HK-2 (cell line): ENCODE measurements at regions not wholly inside any gene's neighbourhood (a gene's known extent, or its start where the extent isn't known, plus 50 kb on each side); places are given as distances from the start of the nearest gene placed in this dataset.
"Not testable (repeated sequence)": the region's sequence is repeated elsewhere in the genome, so short reads cannot be mapped to it uniquely, and the experiment has no call there.

Source experiments
- DNase-seq: peaks from one replicate; pipeline ENCODE4 v3.0.0-alpha.2; 2018; ENCODE audit not compliant: unreplicated experiment

DNA sequence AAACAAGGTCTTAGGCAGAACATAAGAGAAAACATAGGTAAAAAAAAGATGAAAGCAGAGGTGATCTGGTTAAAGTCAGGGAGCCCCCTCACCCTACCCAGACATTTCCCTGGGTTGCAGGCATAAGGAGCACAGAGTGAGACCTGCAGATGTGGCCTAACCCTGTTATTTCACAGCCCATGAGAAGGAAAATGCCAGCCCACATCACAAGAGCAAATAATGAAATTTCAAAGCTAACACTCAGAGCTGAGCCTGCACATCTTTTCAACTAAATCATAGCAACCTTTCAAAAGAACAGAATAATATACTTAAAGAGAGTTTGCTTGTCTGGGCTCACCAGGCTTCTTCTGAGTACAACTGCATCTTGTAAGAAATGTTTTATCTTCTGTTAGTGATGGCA lies 295.4 kb downstream of the RPAP3 start:
- no peak for DNase-seq

GRCh38 chr12:47409310-47409987 lies 296.4 kb downstream of the RPAP3 start:
- DNase-seq, result no peak

- DNase-seq, result no peak
These were observed 297.5 kb downstream of the RPAP3 start for GRCh38 chr12:47408171-47408871.

- no peak for DNase-seq
These were observed 298.2 kb downstream of the RPAP3 start for GRCh38 chr12:47407463-47408129.

DNA sequence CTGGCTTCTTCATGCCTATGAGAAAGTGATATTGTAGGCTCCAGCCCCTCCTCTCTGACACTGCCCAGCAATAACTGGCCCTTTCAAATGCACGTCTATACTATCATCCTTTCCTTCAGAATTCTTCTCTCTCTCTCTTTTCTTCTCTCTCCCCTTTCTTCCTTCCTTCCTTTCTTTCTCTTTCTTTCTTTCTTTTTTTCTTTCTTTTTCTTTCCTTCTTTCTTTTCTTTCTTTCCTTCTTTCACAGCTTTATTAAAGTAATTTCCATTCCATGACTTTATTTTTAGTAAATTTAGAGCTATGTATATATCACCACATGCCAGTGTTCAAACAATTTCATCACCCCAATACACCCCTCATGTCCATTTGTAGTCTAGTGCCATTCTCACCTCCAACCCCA lies 302.1 kb downstream of the RPAP3 start:
- no peak for DNase-seq

DNA sequence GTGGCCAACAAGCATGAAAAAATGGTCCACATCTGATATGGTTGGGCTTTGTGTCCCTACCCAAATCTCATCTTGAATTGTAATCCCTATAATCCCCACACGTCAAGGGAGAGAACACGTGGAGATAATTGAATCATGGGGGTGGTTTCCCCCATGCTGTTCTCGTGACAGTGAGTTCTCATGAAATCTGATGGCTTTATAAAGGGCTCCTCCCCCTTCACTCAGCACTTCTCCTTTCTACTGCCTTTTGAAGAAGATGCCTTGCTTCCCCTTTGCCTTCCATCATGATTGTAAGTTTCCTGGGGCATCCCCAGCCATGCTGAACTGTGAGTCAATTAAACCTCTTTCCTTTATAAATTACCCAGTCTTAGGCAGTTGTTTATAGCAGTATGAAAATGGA lies 304.6 kb downstream of the RPAP3 start:
- DNase-seq, result not testable (repeated sequence)

GRCh38 chr12:47400266-47400665 lies 305.6 kb downstream of the RPAP3 start:
- no peak for DNase-seq

GRCh38 chr12:47397664-47398281 lies 308.1 kb downstream of the RPAP3 start:
- DNase-seq, result peak; percentile 56

GRCh38 chr12:47396902-47397663 lies 308.7 kb downstream of the RPAP3 start:
- no peak for DNase-seq

GRCh38 chr12:47394070-47394469 lies 311.8 kb downstream of the RPAP3 start:
- peak; percentile 65 for DNase-seq

DNA sequence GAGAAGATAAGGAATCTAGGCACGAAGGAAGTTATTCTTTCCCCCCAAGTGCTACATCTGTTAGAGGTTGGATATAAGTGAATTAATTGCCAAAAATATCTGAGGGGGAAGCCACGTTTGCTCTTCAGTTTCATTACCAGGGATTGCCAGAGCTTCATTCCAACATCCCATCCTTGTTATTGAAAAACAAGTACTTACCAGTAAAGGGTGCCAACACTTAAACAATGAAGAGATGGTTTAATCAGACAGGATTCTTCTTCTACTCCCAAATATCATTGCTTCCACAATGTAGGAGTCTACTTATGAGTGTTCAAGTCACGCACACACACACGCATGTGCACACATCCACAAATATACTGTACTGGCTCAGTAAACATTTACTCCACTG lies 312.4 kb downstream of the RPAP3 start:
- DNase-seq, result no peak

DNA sequence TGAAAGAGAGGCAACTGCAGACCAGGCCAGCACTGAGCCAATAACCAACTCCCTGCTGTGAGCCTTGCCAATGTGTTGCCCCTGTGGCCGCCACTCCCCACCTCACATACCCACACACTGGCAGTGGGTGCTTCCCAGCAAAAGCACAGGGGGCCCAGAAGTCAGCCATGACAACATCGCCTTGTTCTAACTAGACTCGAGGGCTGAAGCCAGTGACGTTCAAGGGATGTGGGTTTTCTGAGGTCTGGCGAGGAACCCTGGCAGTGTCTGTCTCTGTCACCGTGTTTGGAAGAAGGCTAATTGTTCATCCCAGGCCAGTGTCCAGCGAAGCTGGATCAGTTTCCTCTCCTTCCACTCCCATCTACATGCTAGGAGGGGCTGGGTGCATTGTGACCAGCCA lies 311.8 kb upstream of the AMIGO2 start:
- no peak for DNase-seq

DNA sequence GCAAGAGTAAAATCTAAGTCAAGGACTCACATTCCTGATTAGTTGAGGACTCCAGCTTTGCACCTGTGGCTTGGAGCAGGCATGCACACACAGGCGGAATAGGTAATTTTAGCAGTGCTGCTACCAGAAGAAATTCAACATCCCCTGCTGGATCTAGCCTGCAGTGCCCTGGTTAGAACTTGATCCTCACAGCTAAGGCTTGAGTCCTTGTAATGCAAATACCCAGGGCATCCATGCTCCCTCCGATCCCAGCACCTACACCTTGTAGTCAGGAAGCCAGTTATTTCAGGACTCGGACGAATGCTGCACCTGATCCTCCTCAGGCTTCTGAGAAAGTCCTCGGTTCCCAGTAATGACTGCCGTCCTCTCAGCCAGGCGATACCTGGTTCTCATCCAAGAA lies 309.0 kb upstream of the AMIGO2 start:
- DNase-seq, result no peak

DNA sequence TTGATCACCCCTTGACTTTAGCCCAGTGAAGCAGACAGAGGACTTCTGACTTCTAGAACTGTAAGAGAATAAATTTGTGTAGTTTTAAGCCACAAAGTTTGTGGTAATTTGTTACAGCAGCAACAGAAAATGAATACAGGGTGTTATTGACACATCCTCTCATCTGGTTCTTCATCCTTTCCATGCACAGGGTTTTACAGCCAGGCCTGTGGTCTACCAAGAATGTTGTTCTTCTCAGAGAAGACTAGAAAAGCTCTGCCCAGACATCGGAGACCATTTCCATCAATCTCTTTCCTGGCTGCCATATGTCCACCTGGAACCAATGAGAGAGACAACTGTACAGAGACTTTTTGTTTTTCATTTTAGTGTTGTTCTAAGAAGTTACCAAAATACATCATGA lies 308.2 kb upstream of the AMIGO2 start:
- no peak for DNase-seq

DNA sequence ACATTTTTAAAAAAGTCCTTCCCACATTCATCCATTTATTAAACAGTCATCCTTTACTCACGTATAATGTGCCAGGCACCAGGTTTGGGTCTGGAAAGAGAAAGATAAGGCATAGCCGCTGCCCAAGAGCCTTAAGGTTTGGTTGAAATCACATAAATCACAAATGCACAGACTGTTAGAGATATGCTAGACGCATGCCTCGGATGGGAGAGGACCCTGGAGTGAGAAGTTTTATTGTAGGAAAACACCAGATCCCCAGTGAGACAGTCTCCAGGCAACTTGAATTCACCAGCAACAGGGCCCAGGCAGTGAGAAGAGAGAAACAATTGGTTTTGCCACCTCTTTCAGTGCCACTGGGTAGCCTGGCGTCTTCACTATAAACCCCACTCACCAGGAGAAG lies 305.9 kb upstream of the AMIGO2 start:
- no peak for DNase-seq

GRCh38 chr12:47383942-47384341 lies 304.2 kb upstream of the AMIGO2 start:
- no peak for DNase-seq

DNA sequence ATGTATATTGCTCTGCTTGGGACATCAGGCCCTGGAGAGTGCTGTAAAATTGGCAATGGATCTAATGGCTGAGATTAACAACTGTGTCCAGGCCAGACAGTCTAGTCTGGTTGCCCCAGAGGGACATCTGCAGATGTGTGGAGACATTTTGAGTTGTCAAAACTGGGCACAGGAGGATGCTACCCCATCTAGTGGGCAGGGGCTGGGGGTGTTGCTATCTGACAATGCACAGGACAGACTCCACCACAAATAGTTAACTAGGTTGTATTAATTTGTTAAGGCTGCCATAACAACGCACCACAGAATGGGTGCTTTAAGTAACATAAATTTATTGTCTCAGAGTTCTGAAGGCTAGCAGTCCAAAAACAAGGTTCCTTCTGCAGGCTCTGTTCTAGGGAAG lies 302.5 kb upstream of the AMIGO2 start:
- DNase-seq, result no peak

- DNase-seq, result no peak
These were observed 299.1 kb upstream of the AMIGO2 start for GRCh38 chr12:47378907-47379306.

DNA sequence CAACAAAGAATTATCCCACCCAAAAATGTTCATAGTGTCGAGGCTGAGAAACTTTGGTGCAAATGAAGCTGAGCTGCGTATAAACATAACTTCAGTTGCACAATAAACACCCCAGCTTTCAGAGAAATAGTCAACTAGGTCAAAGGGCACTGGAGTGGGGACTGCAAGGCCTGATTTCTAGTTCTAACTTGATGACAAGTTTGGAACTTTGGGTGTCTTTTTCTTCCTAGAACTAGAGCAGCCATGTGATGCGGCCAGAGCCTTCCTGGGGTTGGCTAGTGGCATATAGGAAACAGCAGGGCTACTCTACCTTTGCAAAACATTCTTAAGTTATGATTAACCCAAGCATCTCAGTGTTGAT lies 298.4 kb upstream of the AMIGO2 start:
- no peak for DNase-seq

DNA sequence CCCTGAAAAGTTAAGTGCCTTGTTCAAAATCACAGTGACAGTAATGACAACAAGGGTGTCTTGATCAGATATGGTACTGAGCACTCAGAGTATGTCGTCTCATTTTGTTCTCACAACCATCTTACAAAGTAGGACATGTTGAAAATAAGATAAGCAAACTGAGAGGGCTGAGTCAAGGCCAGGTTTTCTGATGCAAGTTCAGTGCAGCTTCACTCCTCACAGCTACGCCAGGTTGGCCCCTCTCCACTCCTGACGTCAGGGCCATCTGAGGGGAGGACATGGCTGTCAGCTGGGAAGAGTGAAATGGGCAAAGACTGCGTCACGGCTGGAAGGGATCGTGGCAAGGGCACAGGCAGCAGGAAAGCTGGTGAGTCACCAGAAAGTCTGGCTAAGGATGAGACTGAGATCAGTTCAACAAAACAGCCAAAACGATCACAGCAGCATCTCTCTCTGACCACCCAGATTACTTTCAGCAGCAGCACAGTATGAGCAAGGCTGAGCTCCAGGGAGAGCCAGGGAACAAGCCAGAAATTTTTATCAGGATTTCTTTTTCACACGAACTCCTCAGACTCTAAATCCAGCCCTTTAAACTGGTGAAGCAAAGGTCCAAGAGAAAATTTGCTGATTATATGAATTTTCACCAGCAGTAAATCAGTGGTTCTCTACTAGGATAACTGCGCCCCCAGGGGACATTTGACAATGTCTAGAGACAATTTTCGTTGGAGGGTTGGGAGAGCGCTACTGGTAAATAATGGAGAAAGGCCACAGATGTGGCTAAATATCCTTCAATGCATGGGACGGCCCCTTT lies 297.9 kb upstream of the AMIGO2 start:
- DNase-seq, result peak; percentile 76

DNA sequence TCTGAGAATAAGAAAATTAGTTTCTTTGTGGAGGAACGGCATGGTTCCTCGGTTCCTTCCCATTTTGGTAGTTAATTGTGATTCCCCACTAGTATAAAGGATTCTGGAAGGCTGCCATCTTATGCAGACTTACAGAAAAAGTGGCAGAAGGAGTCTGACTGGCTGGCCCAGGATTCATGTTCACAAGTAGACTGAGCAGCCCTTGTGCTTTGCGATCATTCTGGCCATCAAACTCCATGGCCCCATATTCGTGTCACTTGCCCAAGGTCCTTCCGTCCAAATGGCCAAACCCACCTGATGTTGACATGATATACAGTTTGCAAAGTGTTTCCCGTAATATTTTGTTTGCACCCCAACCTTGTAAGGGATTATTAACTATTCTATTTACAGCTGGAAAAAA lies 297.2 kb upstream of the AMIGO2 start:
- no peak for DNase-seq
